Caco-2 (cell line): ENCODE measurements at regions not wholly inside any gene's neighbourhood (a gene's known extent, or its start where the extent isn't known, plus 50 kb on each side); places are given as distances from the start of the nearest gene placed in this dataset.

Source experiments
- BruUV-seq: library from RNA; stranded (reverse); fragments of 400-500 nt; replicated peaks from 2 replicates; lab custom pipeline; 2021; lab: Mats Ljungman, UMichigan
- CTCF ChIA-PET: fragments of 300-600 bp; sonication (Branson Sonifier 250); formaldehyde crosslinking; loops from one replicate; lab custom pipeline; 2022; ENCODE audit warnings: antibody characterized with exemption; lab: Charles Lee
- POLR2A ChIA-PET: fragments of 300-600 bp; sonication (Branson Sonifier 250); formaldehyde crosslinking; loops from one replicate; lab custom pipeline; 2022; ENCODE audit warnings: antibody characterized with exemption; lab: Charles Lee
- DNase-seq, 2 experiments: peaks; one replicate each; pipeline versions ENCODE4 v3.0.0 to v3.0.0-alpha.2; 2020 to 2022
- H3K27me3 ChIP-seq: replicated peaks from 2 replicates; pipeline ENCODE4 v1.6.0; 2011; ENCODE audit warnings: low read length; ENCODE audit not compliant: control insufficient read depth, insufficient read depth
- H3K36me3 ChIP-seq: 2 replicates; pipeline ENCODE4 v1.5.1; 2011; ENCODE audit warnings: low read length; ENCODE audit not compliant: control insufficient read depth, insufficient read depth
- H3K4me1 ChIP-seq: fragments of 250-450 bp; sonication (Bioruptor Pico); 2 replicates; pipeline ENCODE4 v1.5.1; 2020; ENCODE audit warnings: mild to moderate bottlenecking
- H3K4me3 ChIP-seq: 2 replicates; pipeline ENCODE4 v1.5.1; 2011; ENCODE audit warnings: low read depth, mild to moderate bottlenecking, control low read depth, low read length
- H3K9me3 ChIP-seq: fragments of 250-450 bp; sonication (Bioruptor Pico); 2 replicates; pipeline ENCODE4 v1.5.1; 2020; ENCODE audit warnings: mild to moderate bottlenecking, moderate library complexity
- H3K27ac Mint-ChIP-seq: one replicate; pipeline ENCODE4 v1.8.0; 2022; ENCODE audit warnings: mixed read lengths; ENCODE audit not compliant: unreplicated experiment
- H3K27me3 Mint-ChIP-seq: one replicate; pipeline ENCODE4 v1.8.0; 2022; ENCODE audit warnings: mixed read lengths; ENCODE audit not compliant: insufficient read depth, unreplicated experiment
- H3K36me3 Mint-ChIP-seq: one replicate; pipeline ENCODE4 v1.8.0; 2022; ENCODE audit warnings: mild to moderate bottlenecking, mixed read lengths; ENCODE audit not compliant: insufficient read depth, unreplicated experiment
- H3K4me1 Mint-ChIP-seq: one replicate; pipeline ENCODE4 v1.8.0; 2022; ENCODE audit warnings: low read depth, mixed read lengths; ENCODE audit not compliant: unreplicated experiment
- H3K4me3 Mint-ChIP-seq: one replicate; pipeline ENCODE4 v1.8.0; 2022; ENCODE audit warnings: mild to moderate bottlenecking, moderate library complexity, mixed read lengths; ENCODE audit not compliant: unreplicated experiment
- H3K9me3 Mint-ChIP-seq: one replicate; pipeline ENCODE4 v1.8.0; 2022; ENCODE audit warnings: mixed read lengths; ENCODE audit not compliant: unreplicated experiment
- CTCF ChIP-seq, 2 experiments: fragments of 200-600 bp in 1 of 2; IDR thresholded peaks; 1 replicate in 1 of 2; 2 replicates in 1 of 2; pipeline versions ENCODE4 v1.5.1 to v1.8.0; 2011 to 2022; ENCODE audit warnings: antibody characterized with exemption in 1 of 2, control low read depth in 1 of 2, inconsistent platforms in 1 of 2, low read depth in 1 of 2, low read length in 1 of 2, mild to moderate bottlenecking in 1 of 2, moderate library complexity in 1 of 2; ENCODE audit not compliant: insufficient read depth in 1 of 2, severe bottlenecking in 1 of 2, unreplicated experiment in 1 of 2
- intact Hi-C: fragments of 100-400 bp; cut with micrococcal nuclease; formaldehyde crosslinking; loops from one replicate; pipeline ENCODE4 v1.10.0; 2022; ENCODE audit not compliant: unreplicated experiment

- BruUV-seq = no TSS peak
Observed at GRCh38 chr9:15361737-15362136, 54.7 kb upstream of the TTC39B start.

GRCh38 chr9:15357050-15357653 is 50.1 kb upstream of the TTC39B start:
- no peaks in the 10 kb centered on the region for H3K27me3 Mint-ChIP-seq
- CTCF ChIA-PET = interaction anchor here (0.7 kb wide), 1 partner anchor 50 kb away, joined by 5 read pairs; no protein-coding TSS in a partner anchor
- TF ChIP-seq CTCF (IDR thresholded peaks at IDR 0.05; ENCODE audit: insufficient read depth in 1 of 2, low read depth in 1 of 2, low read length in 1 of 2, severe bottlenecking in 1 of 2, unreplicated experiment in 1 of 2) = no peak
- no peak overlapping the region for H3K4me3 Mint-ChIP-seq
- POLR2A ChIA-PET = no interaction called here
- no peaks in the 10 kb centered on the region for H3K36me3 ChIP-seq
- no peaks in the 10 kb centered on the region for H3K36me3 Mint-ChIP-seq
- H3K4me1 Mint-ChIP-seq = peaks cover 18% of the 10 kb centered on the region
- H3K4me1 ChIP-seq = peaks cover 5% of the 10 kb centered on the region; the same call in 1 of the 2 replicates
- no peaks in the 10 kb centered on the region for H3K9me3 Mint-ChIP-seq
- H3K9me3 ChIP-seq = no peaks in the 10 kb centered on the region
- H3K4me3 ChIP-seq = no peak overlapping the region
- no TSS peak for BruUV-seq
- no peak overlapping the region for H3K27ac Mint-ChIP-seq
- no peaks in the 10 kb centered on the region for H3K27me3 ChIP-seq
- intact Hi-C loops = loop anchor here (5.0 kb wide), 1 partner anchor 80 kb away; no protein-coding TSS in a partner anchor
- peak in 1 of 2 experiments; percentile 29 for DNase-seq

More at GRCh38 chr9:15361737-15362136, 54.7 kb upstream of the TTC39B start:
- Mint-ChIP-seq H3K9me3 (no peaks in the 10 kb centered on the region), H3K36me3 (no peaks in the 10 kb centered on the region), H3K4me3 (no peak overlapping the region), H3K27me3 (no peaks in the 10 kb centered on the region), H3K27ac (no peak overlapping the region), H3K4me1 (no peaks in the 10 kb centered on the region)
- no peak for TF ChIP-seq CTCF (IDR thresholded peaks at IDR 0.05; ENCODE audit: insufficient read depth in 1 of 2, low read depth in 1 of 2, low read length in 1 of 2, severe bottlenecking in 1 of 2, unreplicated experiment in 1 of 2)
- Histone ChIP-seq H3K4me1 (no peaks in the 10 kb centered on the region), H3K36me3 (no peaks in the 10 kb centered on the region), H3K27me3 (no peaks in the 10 kb centered on the region), H3K4me3 (no peak overlapping the region), H3K9me3 (no peaks in the 10 kb centered on the region)
- POLR2A ChIA-PET = no interaction called here
- CTCF ChIA-PET = no interaction called here
- no peak for DNase-seq
- intact Hi-C loops = no loop called here
